ENCODE measurements at regions not wholly inside any gene's neighbourhood (a gene's known extent, or its start where the extent isn't known, plus 50 kb on each side); places are given as distances from the start of the nearest gene placed in this dataset.

DNA sequence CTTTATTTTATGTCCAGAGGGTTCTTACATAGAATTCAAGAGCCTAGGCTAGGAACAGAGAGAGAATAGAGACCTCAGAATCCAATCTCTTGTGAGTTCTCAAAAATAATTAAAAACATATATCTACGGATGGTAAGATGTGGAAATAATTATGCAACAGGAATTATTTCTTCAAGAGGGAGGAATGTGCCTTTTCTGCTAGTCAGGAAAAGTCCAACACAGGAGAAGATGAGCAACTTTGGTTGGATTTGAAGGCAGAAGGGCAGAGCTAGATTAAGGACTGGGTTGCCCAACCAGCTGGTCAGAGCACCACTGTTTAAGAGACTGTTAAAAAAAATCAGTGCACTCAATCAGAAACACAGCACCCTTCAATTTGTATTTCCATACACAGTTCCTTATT lies 365.5 kb downstream of the ETNK1 start:
- Histone ChIP-seq H3K27ac (no peak overlapping the region), H3K9me3 (no peaks in the 10 kb centered on the region), H3K4me3 (no peak overlapping the region), H3K36me3 (no peaks in the 10 kb centered on the region), H3K27me3 (no peaks in the 10 kb centered on the region), H3K4me1 (no peaks in the 10 kb centered on the region)
- WGBS, 2 donors (ENCODE audit: low coverage in 1 of 2) = 75 to 89% methylated on average over 1 of the region's 1 CpG
- TF ChIP-seq POLR2AphosphoS5 (IDR thresholded peaks at IDR 0.05) = no peak
- no peak for TF ChIP-seq POLR2A (IDR thresholded peaks at IDR 0.05)
- ATAC-seq = no peak

DNA sequence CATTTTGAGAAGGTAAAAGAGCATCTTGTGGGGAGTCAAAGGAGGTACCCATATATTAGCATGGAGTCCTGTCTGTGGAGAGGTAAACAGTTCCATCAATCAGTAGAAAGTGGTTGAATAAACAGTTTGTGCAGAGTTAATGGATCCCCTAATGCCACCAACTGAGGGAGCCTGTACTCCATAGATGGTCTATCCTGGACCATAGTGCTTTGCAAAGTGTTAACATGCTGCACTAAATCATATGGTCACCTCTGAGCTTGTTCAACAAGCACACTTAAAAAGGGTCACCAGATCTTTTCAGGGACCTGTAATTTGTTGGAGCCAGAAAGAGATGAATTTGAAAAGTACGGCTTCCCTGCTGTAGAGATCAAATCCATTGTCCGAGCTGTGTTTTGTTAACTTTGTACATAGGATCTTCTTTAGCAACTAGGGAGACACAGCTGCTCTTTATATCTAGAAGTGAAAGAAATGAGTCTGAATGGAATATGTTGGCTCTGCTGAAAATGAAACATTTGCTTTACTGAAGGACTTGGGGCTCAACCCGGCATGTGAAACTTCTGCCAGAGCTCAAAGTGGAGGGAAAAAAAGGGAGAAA lies 366.4 kb downstream of the ETNK1 start:
- H3K4me3 ChIP-seq = no peak overlapping the region
- TF ChIP-seq EP300 (IDR thresholded peaks at IDR 0.05) = no peak
- TF ChIP-seq, protein P1, sequence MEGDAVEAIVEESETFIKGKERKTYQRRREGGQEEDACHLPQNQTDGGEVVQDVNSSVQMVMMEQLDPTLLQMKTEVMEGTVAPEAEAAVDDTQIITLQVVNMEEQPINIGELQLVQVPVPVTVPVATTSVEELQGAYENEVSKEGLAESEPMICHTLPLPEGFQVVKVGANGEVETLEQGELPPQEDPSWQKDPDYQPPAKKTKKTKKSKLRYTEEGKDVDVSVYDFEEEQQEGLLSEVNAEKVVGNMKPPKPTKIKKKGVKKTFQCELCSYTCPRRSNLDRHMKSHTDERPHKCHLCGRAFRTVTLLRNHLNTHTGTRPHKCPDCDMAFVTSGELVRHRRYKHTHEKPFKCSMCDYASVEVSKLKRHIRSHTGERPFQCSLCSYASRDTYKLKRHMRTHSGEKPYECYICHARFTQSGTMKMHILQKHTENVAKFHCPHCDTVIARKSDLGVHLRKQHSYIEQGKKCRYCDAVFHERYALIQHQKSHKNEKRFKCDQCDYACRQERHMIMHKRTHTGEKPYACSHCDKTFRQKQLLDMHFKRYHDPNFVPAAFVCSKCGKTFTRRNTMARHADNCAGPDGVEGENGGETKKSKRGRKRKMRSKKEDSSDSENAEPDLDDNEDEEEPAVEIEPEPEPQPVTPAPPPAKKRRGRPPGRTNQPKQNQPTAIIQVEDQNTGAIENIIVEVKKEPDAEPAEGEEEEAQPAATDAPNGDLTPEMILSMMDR (IDR thresholded peaks at IDR 0.05) = no peak
- TF ChIP-seq POLR2A (IDR thresholded peaks at IDR 0.05) = no peak
- no peak for TF ChIP-seq POLR2AphosphoS5 (IDR thresholded peaks at IDR 0.05)
- no peaks in the 10 kb centered on the region for H3K27me3 ChIP-seq
- ATAC-seq = no peak
- 33 to 44% methylated on average over 3 of the region's 3 CpGs for WGBS, 2 donors (ENCODE audit: low coverage in 1 of 2)
- no peaks in the 10 kb centered on the region for H3K4me1 ChIP-seq
- H3K27ac ChIP-seq = no peak overlapping the region
- no peaks in the 10 kb centered on the region for H3K9me3 ChIP-seq
- no peaks in the 10 kb centered on the region for H3K36me3 ChIP-seq

DNA sequence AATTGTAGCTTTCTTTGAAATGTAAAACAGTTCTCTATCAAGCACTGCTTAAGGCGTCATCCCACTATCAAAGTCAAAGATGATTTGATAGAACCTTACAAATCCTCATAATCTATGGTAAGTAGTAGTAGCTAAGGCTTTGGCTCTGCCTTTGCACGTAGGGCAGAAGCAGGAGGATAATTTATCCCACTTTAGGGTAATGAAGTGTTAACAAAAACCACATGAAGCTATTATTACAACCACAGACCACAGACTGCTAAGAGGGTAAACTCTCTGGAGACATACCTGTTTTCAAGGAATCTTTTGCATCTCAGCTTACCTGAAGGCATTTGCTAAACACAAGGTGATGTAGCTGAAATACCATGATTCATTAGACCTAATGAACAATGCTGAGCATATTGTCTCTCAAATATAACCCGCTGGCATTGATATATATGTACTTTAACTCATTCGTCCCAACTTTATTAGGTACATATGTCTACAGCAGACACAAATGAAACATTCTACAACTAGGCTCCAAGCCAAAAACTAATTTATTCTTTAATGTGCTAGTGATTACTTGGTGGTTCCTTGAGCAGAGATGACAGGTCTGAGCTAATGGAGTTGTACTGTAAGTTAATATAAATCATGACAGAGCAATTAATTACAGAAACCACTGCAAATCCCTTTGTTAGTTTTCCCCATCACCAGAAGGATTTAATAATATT lies 368.8 kb downstream of the ETNK1 start:
- ATAC-seq = no peak
- no peak overlapping the region for H3K4me3 ChIP-seq
- no peaks in the 10 kb centered on the region for H3K36me3 ChIP-seq
- peaks cover 0 to 3% (median 0%) of the 10 kb centered on the region in 3 donors for H3K9me3 ChIP-seq
- H3K27me3 ChIP-seq = no peaks in the 10 kb centered on the region
- H3K4me1 ChIP-seq = no peaks in the 10 kb centered on the region
- WGBS, 2 donors (ENCODE audit: low coverage in 1 of 2) = 47 to 57% methylated on average over 4 of the region's 4 CpGs
- H3K27ac ChIP-seq = no peak overlapping the region
- TF ChIP-seq EP300 (IDR thresholded peaks at IDR 0.05) = no peak
- TF ChIP-seq POLR2A (IDR thresholded peaks at IDR 0.05) = no peak
- TF ChIP-seq, protein P1 (IDR thresholded peaks at IDR 0.05) = no peak
- no peak for TF ChIP-seq POLR2AphosphoS5 (IDR thresholded peaks at IDR 0.05)

DNA sequence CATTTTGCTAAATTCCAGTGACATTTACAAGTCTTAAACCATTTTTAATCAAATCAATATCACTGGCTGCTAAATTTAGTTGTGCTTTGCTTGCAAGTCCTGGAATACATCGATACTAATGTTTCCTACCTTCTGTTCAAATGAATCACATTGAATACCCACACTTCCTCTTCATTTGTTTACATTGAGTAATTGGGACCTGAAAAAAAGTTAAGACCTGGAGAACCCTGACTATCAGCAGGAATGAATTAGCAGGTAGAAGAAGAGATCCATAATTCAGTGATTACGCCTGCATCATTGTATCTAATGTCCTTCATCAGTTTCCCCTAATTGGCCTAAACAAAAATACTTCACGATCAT lies 369.3 kb downstream of the ETNK1 start:
- Histone ChIP-seq H3K27ac (no peak overlapping the region), H3K27me3 (no peaks in the 10 kb centered on the region), H3K36me3 (no peaks in the 10 kb centered on the region), H3K4me1 (no peaks in the 10 kb centered on the region), H3K9me3 (peaks cover 0 to 9% (median 0%) of the 10 kb centered on the region in 3 donors), H3K4me3 (no peak overlapping the region)
- no peak for ATAC-seq
- no peak for TF ChIP-seq EP300 (IDR thresholded peaks at IDR 0.05)
- TF ChIP-seq POLR2AphosphoS5 (IDR thresholded peaks at IDR 0.05) = no peak
- no peak for TF ChIP-seq POLR2A (IDR thresholded peaks at IDR 0.05)
- TF ChIP-seq, protein P1 (IDR thresholded peaks at IDR 0.05) = no peak
- 58 to 68% methylated on average over 3 of the region's 3 CpGs for WGBS, 2 donors (ENCODE audit: low coverage in 1 of 2)

DNA sequence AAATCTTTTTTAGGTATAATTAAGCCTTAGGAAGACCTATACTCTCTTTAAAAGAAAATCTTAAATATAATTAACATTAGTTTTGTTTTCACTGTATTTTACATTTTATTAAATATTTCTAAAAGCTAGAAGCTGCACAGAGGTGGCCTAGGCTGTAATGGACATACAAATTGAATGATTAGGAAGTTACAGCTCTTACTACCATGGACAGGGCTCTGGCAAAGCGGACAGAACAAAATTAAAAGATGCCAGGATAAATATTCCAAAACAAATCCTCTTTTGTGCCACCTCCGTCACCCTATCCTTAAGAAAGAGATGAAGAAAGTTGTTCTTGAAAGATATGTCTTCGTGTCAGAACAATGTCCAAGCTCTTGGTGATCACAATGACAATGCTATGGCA lies 376.5 kb downstream of the ETNK1 start:
- Histone ChIP-seq H3K27me3 (no peaks in the 10 kb centered on the region), H3K4me3 (no peak overlapping the region), H3K36me3 (no peaks in the 10 kb centered on the region), H3K27ac (no peak overlapping the region), H3K4me1 (peaks cover 0 to 13% (median 0%) of the 10 kb centered on the region in 3 donors), H3K9me3 (peaks cover 0 to 10% (median 0%) of the 10 kb centered on the region in 3 donors)
- ATAC-seq = no peak
- TF ChIP-seq, protein P1 (IDR thresholded peaks at IDR 0.05) = no peak
- no peak for TF ChIP-seq POLR2AphosphoS5 (IDR thresholded peaks at IDR 0.05)
- no peak for TF ChIP-seq POLR2A (IDR thresholded peaks at IDR 0.05)
- TF ChIP-seq EP300 (IDR thresholded peaks at IDR 0.05) = no peak
- 66 to 90% methylated on average over 2 to 3 of the region's 3 CpGs for WGBS, 2 donors (ENCODE audit: low coverage in 1 of 2)
